Liver (tissue), 8 donors: ENCODE measurements at regions not wholly inside any gene's neighbourhood (a gene's known extent, or its start where the extent isn't known, plus 50 kb on each side); places are given as distances from the start of the nearest gene placed in this dataset.

ENCODE experiments used
- DNase-seq: peaks from one replicate; pipeline ENCODE4 v3.0.0-alpha.2; 2017; ENCODE audit warnings: low spot score
- H3K27ac ChIP-seq, 2 donors: one replicate each; pipeline ENCODE4 v1.7.0; 2013; ENCODE audit warnings: inconsistent platforms in 2 of 2, low read length in 2 of 2, control low read depth in 1 of 2, low read depth in 1 of 2, mild to moderate bottlenecking in 1 of 2
- H3K27me3 ChIP-seq, 4 donors: one replicate each; pipeline versions ENCODE4 v1.6.1 to v1.7.0; 2013; ENCODE audit warnings: low read length in 3 of 4, inconsistent platforms in 1 of 4, mild to moderate bottlenecking in 1 of 4, moderate library complexity in 1 of 4; ENCODE audit not compliant: control insufficient read depth in 4 of 4, insufficient read depth in 4 of 4
- H3K36me3 ChIP-seq, 4 donors: one replicate each; pipeline versions ENCODE4 v1.6.1 to v1.7.0; 2013; ENCODE audit warnings: low read length in 3 of 4, mild to moderate bottlenecking in 3 of 4, low read depth in 1 of 4, moderate library complexity in 1 of 4; ENCODE audit not compliant: control insufficient read depth in 4 of 4, insufficient read depth in 3 of 4
- H3K4me1 ChIP-seq, 4 donors: one replicate each; pipeline versions ENCODE4 v1.6.1 to v1.7.0; 2013; ENCODE audit warnings: low read length in 3 of 4, mild to moderate bottlenecking in 3 of 4, moderate library complexity in 1 of 4; ENCODE audit not compliant: control insufficient read depth in 4 of 4, insufficient read depth in 4 of 4
- H3K4me3 ChIP-seq, 3 donors: one replicate each; pipeline versions ENCODE4 v1.6.1 to v1.7.0; 2013; ENCODE audit warnings: low read length in 3 of 3, control low read depth in 1 of 3, low read depth in 1 of 3, mild to moderate bottlenecking in 1 of 3
- H3K9ac ChIP-seq, 2 donors: one replicate each; pipeline ENCODE4 v1.7.0; 2013; ENCODE audit warnings: low read length in 2 of 2, mild to moderate bottlenecking in 2 of 2, moderate library complexity in 2 of 2, control low read depth in 1 of 2, low read depth in 1 of 2
- H3K9me3 ChIP-seq, 4 donors: one replicate each; pipeline versions ENCODE4 v1.6.1 to v1.7.0; 2013; ENCODE audit warnings: low read length in 3 of 4; ENCODE audit not compliant: control insufficient read depth in 4 of 4
- ATF3 ChIP-seq: IDR thresholded peaks from 2 replicates; pipeline ENCODE4 v1.6.1; 2016; ENCODE audit warnings: antibody characterized with exemption
- CTCF ChIP-seq: fragments of 150-350 bp; IDR thresholded peaks from 2 replicates; pipeline ENCODE4 v1.5.1; 2017; ENCODE audit warnings: improper control_type of control experiment, low read depth, low read length; ENCODE audit not compliant: missing input control
- EGR1 ChIP-seq, 2 donors: IDR thresholded peaks; 2 replicates each; pipeline ENCODE4 v1.6.1; 2016 to 2018; ENCODE audit warnings: antibody characterized with exemption in 2 of 2, low read depth in 2 of 2
- FOXA1 ChIP-seq: IDR thresholded peaks from 2 replicates; pipeline ENCODE4 v1.6.1; 2016; ENCODE audit warnings: antibody characterized with exemption
- FOXA2 ChIP-seq: IDR thresholded peaks from 2 replicates; pipeline ENCODE4 v1.6.1; 2016; ENCODE audit warnings: antibody characterized with exemption
- GABPA ChIP-seq, 2 donors: IDR thresholded peaks in 1 of 2; conservative IDR thresholded peaks in 1 of 2; 2 replicates each; pipeline ENCODE4 v1.6.1; 2016; ENCODE audit warnings: antibody characterized with exemption in 2 of 2, mild to moderate bottlenecking in 1 of 2, moderate library complexity in 1 of 2
- HNF4A ChIP-seq, 2 donors: conservative IDR thresholded peaks; 2 replicates each; pipeline ENCODE4 v1.6.1; 2016; ENCODE audit warnings: antibody characterized with exemption in 2 of 2, mild to moderate bottlenecking in 2 of 2
- HNF4G ChIP-seq: IDR thresholded peaks from 2 replicates; pipeline ENCODE4 v1.6.1; 2016; ENCODE audit warnings: antibody characterized with exemption
- JUND ChIP-seq, 2 donors: IDR thresholded peaks; 2 replicates each; pipeline ENCODE4 v1.6.1; 2016; ENCODE audit warnings: antibody characterized with exemption in 2 of 2
- MAX ChIP-seq: IDR thresholded peaks from 2 replicates; pipeline ENCODE4 v1.6.1; 2016; ENCODE audit warnings: antibody characterized with exemption
- NR2F2 ChIP-seq: IDR thresholded peaks from 2 replicates; pipeline ENCODE4 v1.6.1; 2016; ENCODE audit warnings: antibody characterized with exemption
- RAD21 ChIP-seq, 2 donors: IDR thresholded peaks; 2 replicates each; pipeline ENCODE4 v1.6.1; 2016; ENCODE audit warnings: antibody characterized with exemption in 2 of 2, mild to moderate bottlenecking in 2 of 2
- REST ChIP-seq: IDR thresholded peaks from 2 replicates; pipeline ENCODE4 v1.6.1; 2016; ENCODE audit warnings: antibody characterized with exemption, mild to moderate bottlenecking
- RXRA ChIP-seq, 2 donors: IDR thresholded peaks; 2 replicates each; pipeline ENCODE4 v1.6.1; 2017 to 2018; ENCODE audit warnings: antibody characterized with exemption in 2 of 2, mild to moderate bottlenecking in 1 of 2
- SP1 ChIP-seq: IDR thresholded peaks from 2 replicates; pipeline ENCODE4 v1.6.1; 2018; ENCODE audit warnings: antibody characterized with exemption, mild to moderate bottlenecking
- TAF1 ChIP-seq: conservative IDR thresholded peaks from 2 replicates; pipeline ENCODE4 v1.6.1; 2016; ENCODE audit warnings: antibody characterized with exemption, mild to moderate bottlenecking
- YY1 ChIP-seq: IDR thresholded peaks from 2 replicates; pipeline ENCODE4 v1.6.1; 2016; ENCODE audit warnings: antibody characterized with exemption, mild to moderate bottlenecking
- ZBTB33 ChIP-seq: IDR thresholded peaks from 2 replicates; pipeline ENCODE4 v1.6.1; 2016; ENCODE audit warnings: antibody characterized with exemption
- WGBS: extraction: QIAGEN DNeasy Blood & Tissue Kit; methylation state at CpG from one replicate; pipeline ENCODE4 v1.1.7; 2013; 5-methylcytosine and 5-hydroxymethylcytosine counted together
- donor health status: healthy.
- donor health status: healthy.
- donor health status: healthy.
- donor health status: healthy.
- donor health status: healthy.

- no peaks in the 10 kb centered on the region for H3K27me3 ChIP-seq
- H3K4me1 ChIP-seq = no peaks in the 10 kb centered on the region
- H3K27ac ChIP-seq = no peak overlapping the region
These were observed 111.2 kb upstream of the SGCG start for GRCh38 chr13:23069566-23069965.

More at GRCh38 chr13:23069566-23069965, 111.2 kb upstream of the SGCG start:
- 54% methylated on average over 1 of the region's 1 CpG for WGBS
- Histone ChIP-seq H3K9ac (no peak overlapping the region), H3K36me3 (no peaks in the 10 kb centered on the region), H3K4me3 (no peak overlapping the region), H3K9me3 (no peaks in the 10 kb centered on the region)
- no peak for DNase-seq
- no peak for TF ChIP-seq MAX
- no peak for TF ChIP-seq JUND (IDR thresholded peaks at IDR 0.05)
- TF ChIP-seq FOXA1 = no peak
- no peak for TF ChIP-seq EGR1 (IDR thresholded peaks at IDR 0.05; ENCODE audit: low read depth in 2 of 2)
- TF ChIP-seq ATF3 = no peak
- no peak for TF ChIP-seq HNF4G
- TF ChIP-seq TAF1 = no peak
- TF ChIP-seq RXRA (IDR thresholded peaks at IDR 0.05) = no peak
- no peak for TF ChIP-seq ZBTB33
- no peak for TF ChIP-seq SP1
- no peak for TF ChIP-seq CTCF
- no peak for TF ChIP-seq YY1
- no peak for TF ChIP-seq RAD21 (IDR thresholded peaks at IDR 0.05)
- no peak for TF ChIP-seq HNF4A (conservative IDR thresholded peaks at IDR 0.05)
- no peak for TF ChIP-seq FOXA2
- TF ChIP-seq REST = no peak
- TF ChIP-seq NR2F2 = no peak
- no peak for TF ChIP-seq GABPA (IDR thresholded peaks at IDR 0.05 in 1 of 2, conservative IDR thresholded peaks at IDR 0.05 in 1 of 2)
